Motor neuron (in vitro differentiated cells): ENCODE measurements at regions not wholly inside any gene's neighbourhood (a gene's known extent, or its start where the extent isn't known, plus 50 kb on each side); places are given as distances from the start of the nearest gene placed in this dataset.

Experiments
- ATAC-seq, 8 experiments: fragments of 200-7000 bp; cut with Tn5 transposase; replicated peaks in 6 of 8; 2 replicates each; pipeline ENCODE4 v1.8.0; 2021; ENCODE audit warnings: mild to moderate bottlenecking in 8 of 8, moderate library complexity in 8 of 8
- H3K27ac ChIP-seq, 2 donors: fragments of 250-450 bp; sonication (Bioruptor Pico); 2 replicates each; pipeline ENCODE4 v1.9.0; 2021; ENCODE audit warnings: antibody characterized with exemption in 2 of 2, mild to moderate bottlenecking in 2 of 2, moderate library complexity in 1 of 2
- H3K4me1 ChIP-seq, 2 donors: fragments of 250-450 bp; sonication (Bioruptor Pico); replicated peaks in 1 of 2; 2 replicates each; pipeline ENCODE4 v1.6.1; 2021; ENCODE audit warnings: antibody characterized with exemption in 2 of 2, mild to moderate bottlenecking in 2 of 2, moderate library complexity in 1 of 2
- H3K4me3 ChIP-seq, 5 donors: fragments of 250-450 bp; sonication (Bioruptor Pico); 2 replicates each; pipeline ENCODE4 v1.9.0; 2021; ENCODE audit warnings: antibody characterized with exemption in 5 of 5, mild to moderate bottlenecking in 5 of 5, moderate library complexity in 4 of 5
- WGBS, 10 experiments: fragments of 450-650 bp; shearing (Covaris generic); methylation state at CpG; one replicate each; pipeline ENCODE4 v1.0.0; 2022; 5-methylcytosine and 5-hydroxymethylcytosine counted together
- in situ Hi-C, 9 experiments: fragments of 400-800 bp; cut with MboI; loops; one replicate each; pipeline ENCODE4 v1.15.0; 2021; ENCODE audit warnings: low sequenced_read_pairs in 9 of 9, low pct_unique_long_range_greater_than_20kb in 2 of 9; ENCODE audit not compliant: unreplicated experiment in 9 of 9

DNA sequence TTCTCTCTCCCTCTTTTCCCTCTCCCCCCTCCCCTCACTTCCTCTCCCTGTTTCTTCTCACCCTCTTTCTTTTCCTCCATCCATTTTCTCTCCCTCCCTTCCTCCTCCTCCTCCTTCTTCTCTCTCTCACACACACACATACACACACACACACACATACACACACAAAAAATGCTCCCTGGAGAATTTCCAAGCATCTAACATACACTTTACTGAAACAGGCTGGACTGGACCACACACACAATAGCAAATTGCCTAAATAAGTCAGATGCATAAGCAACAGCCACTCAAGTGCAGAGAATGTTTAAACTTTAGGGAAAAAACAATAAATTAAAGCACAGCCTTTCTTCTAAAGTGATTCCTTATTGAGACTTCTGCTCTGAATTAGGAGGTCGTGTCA is 267.7 kb downstream of the FGFR2 start:
- in situ Hi-C loops: no loop called here
- H3K27ac ChIP-seq: no peak overlapping the region
- WGBS, 10 experiments: 0 to 71% (median 56%) methylated on average over 1 of the region's 1 CpG; no CpG with 5 or more reads in 5 of the 10 experiments
- no peaks in the 10 kb centered on the region for H3K4me1 ChIP-seq
- ATAC-seq: no peak
- no peak overlapping the region for H3K4me3 ChIP-seq

- peaks cover 3 to 5% of the 10 kb centered on the region in 2 donors for H3K4me1 ChIP-seq
- WGBS, 10 experiments: 0 to 100% (median 83%) methylated on average over 1 of the region's 1 CpG; no CpG with 5 or more reads in 1 of the 10 experiments
- no peak overlapping the region for H3K4me3 ChIP-seq
- in situ Hi-C loops: no loop called here
- H3K27ac ChIP-seq: no peak overlapping the region
- ATAC-seq: no peak
Measured at GRCh38 chr10:121332353-121332752, 265.9 kb downstream of the FGFR2 start.

DNA sequence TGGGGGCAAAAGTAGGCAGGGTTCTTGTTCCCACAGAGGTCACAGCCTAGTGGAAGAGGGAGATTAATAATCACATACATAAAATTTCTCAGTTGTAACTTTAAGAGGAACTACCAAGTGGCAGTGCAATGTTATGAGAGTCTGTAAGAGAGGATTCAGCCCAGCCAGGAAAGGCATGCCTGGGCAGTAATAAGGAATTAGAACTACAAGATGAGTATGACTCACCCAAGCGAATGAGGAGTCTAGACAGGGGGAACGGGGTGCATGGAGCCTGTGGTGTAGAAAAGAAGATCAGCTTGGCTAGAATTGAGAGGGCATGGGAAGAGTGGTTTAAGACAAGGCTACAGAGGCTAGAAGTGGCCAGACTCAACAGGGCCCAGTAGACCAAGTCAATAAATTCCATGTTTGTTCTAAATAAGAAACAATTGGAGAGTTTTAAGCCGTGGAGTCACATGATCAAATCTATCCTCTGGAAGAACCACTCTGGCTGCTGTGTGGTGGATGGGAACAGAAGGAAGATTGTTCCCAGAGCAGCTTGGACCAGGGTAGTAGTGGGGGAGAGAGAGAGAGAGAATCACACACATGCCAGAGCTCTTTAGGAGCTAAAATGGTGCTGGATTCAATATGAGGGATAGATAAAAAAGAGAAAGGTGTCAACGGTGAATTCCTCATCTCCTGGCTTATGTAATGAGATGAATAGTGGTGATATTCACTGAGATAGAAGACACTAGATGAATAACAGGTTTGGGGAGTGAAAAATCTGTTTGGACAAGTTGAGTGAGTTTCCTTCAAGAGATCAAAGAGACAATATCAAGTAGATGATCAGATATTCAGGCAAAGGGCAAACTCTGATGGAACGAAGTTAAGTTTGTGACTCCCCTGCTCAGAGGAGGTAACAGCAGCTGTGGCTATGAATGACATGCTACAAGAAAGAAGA is 265.1 kb downstream of the FGFR2 start:
- 7 to 91% (median 80%) methylated on average over 1 to 5 of the region's 5 CpGs for WGBS, 10 experiments
- Histone ChIP-seq H3K4me1 (peaks cover 5 to 9% of the 10 kb centered on the region in 2 donors), H3K27ac (no peak overlapping the region), H3K4me3 (no peak overlapping the region)
- ATAC-seq: peak in 1 of 8 experiments; percentile 23
- in situ Hi-C loops: no loop called here

DNA sequence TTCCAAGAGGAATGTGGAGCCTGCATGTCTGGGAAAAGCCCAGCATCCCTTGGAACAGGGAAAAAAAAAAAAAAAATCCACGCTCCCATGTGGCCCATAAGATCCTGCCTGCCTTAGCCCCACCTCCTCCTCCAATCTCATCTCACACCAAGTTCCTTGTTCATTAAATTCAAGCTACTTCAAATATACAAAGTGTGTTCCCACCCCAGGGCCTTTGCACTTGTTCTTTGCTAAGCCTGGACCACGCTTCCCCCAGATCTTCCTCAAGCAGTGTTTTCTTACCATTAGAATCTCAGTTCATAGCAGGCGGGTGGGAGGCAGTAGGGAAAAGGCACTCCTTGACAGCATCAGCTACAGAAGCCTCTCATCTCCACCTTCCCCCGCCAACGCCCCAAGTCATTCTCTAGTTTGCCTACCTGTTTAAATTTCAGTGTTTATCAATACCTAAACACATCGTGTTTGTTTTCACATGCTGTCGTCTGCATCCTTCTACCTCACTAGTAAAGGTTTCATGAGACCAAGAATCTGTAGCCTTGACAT is 262.8 kb downstream of the FGFR2 start:
- 18 to 100% (median 75%) methylated on average over 2 to 7 of the region's 7 CpGs; no CpG with 5 or more reads in 1 of the 10 experiments for WGBS, 10 experiments
- H3K4me1 ChIP-seq: peaks cover 28 to 31% of the 10 kb centered on the region in 2 donors
- in situ Hi-C loops: no loop called here
- H3K27ac ChIP-seq: no peak overlapping the region
- H3K4me3 ChIP-seq: no peak overlapping the region
- ATAC-seq: no peak

- in situ Hi-C loops: no loop called here
- WGBS, 10 experiments: 0 to 46% (median 32%) methylated on average over 1 to 5 of the region's 5 CpGs; no CpG with 5 or more reads in 1 of the 10 experiments
- ATAC-seq: peak in 3 of 8 experiments; percentile 30 to 80 (median 41)
- H3K27ac ChIP-seq: no peak overlapping the region
- peaks cover 38 to 40% of the 10 kb centered on the region in 2 donors for H3K4me1 ChIP-seq
- no peak overlapping the region for H3K4me3 ChIP-seq
Measured at GRCh38 chr10:121337427-121337826, 260.8 kb downstream of the FGFR2 start.

DNA sequence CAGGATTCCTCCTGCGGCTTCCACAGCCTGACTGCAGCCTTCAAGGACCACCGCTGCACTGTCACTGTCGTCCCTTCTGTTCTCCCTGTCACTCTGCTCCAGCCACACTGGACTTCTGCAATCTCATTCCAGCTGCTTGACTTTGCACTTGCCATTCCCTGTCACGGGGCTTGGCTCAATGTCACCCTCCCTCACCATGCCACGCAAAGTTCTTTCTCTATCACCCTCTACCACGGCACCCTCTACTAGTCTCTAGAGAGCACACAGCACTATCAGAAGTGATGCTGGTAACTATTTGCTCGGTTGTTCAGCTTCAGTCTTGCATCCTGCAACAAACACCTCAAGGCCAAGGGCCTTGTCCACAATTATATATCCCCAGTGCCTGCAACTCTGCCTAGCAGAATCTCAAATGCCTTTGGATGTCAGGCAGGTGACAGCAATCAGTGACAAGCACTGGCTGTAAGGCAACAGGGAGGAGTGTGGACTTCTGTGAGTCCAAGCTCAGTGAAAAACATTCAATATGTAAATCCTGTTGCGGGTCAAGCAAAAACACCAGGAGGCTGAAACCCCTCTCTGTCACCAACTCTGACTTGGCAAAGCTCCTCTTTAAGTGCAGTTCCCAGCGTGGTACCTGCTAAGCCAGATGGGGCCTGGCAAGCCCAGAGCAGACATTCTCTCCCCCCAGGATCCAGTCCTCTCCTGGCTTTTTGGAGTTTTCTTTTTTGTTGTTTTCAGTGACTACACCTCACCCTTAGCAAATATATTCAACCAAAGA is 259.9 kb downstream of the FGFR2 start:
- Histone ChIP-seq H3K4me1 (peaks cover 38 to 40% of the 10 kb centered on the region in 2 donors), H3K27ac (no peak overlapping the region), H3K4me3 (no peak overlapping the region)
- WGBS, 10 experiments: 20 to 90% (median 53%) methylated on average over 1 to 8 of the region's 9 CpGs; no CpG with 5 or more reads in 1 of the 10 experiments
- ATAC-seq: no peak
- in situ Hi-C loops: no loop called here

DNA sequence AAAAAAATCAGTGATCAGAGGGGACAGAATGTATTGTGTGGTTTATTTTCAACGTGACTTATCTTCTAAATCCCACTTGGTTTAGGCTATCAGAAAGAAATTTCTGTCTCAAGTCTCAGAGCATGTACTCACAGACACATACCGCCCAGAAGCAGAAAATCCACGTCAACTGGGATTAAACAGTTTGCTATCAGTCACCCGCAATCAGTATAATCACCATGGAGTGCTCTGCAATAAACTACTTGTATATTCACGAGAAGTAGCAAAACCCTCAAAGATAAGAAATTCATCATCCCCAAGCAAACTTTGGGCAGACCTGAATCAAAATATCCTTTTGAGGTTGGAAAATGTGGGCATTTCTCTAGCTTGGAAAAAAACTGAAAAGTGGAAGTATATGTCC is 259.1 kb downstream of the FGFR2 start:
- in situ Hi-C loops: no loop called here
- Histone ChIP-seq H3K4me1 (peaks cover 38 to 40% of the 10 kb centered on the region in 2 donors), H3K4me3 (no peak overlapping the region), H3K27ac (no peak overlapping the region)
- WGBS, 10 experiments: 11 to 93% (median 45%) methylated on average over 2 to 5 of the region's 5 CpGs; no CpG with 5 or more reads in 2 of the 10 experiments
- no peak for ATAC-seq

- ATAC-seq: peak in 5 of 8 experiments; percentile 58 to 82 (median 78)
- H3K4me1 ChIP-seq: peaks cover 38 to 40% of the 10 kb centered on the region in 2 donors
- H3K27ac ChIP-seq: peak overlapping the region; percentile 25 to 26
- 0 to 53% (median 2%) methylated on average over 1 to 7 of the region's 7 CpGs; no CpG with 5 or more reads in 1 of the 10 experiments for WGBS, 10 experiments
- H3K4me3 ChIP-seq: no peak overlapping the region
- in situ Hi-C loops: no loop called here
Measured at GRCh38 chr10:121340271-121340831, 257.9 kb downstream of the FGFR2 start.

GRCh38 chr10:121351540-121351939 is 246.7 kb downstream of the FGFR2 start:
- 46 to 93% (median 84%) methylated on average over 2 to 5 of the region's 5 CpGs; no CpG with 5 or more reads in 4 of the 10 experiments for WGBS, 10 experiments
- in situ Hi-C loops: no loop called here
- no peak for ATAC-seq
- no peaks in the 10 kb centered on the region for H3K4me1 ChIP-seq
- no peak overlapping the region for H3K4me3 ChIP-seq
- no peak overlapping the region for H3K27ac ChIP-seq

DNA sequence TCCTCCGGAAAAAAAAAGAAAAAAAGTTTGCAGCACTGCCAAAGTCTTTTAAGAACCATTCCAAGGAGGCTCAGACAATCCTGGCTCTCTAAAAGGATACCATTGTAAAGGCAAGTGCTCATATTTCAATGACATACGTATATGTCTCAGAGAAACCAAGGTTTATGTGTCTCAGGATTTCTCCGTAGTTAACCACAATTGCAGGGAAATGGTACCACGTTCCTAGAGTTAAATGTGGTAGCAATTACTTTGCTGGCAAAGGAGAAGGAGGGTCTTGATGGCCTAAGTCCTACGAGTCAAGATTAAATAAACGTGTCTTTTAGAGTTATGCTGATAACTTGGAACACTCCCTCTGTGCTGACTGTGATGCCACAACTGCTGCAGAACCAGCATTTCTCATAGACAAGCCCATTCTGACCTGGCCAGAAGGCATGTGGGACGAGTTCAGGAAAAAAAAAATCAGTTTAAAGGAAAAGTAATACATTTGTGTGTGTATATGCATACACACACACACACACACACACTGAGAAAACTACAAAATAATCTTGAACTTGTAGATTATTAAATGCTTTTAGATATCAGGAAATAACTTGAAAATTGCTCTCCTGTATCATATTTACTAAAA is 245.9 kb downstream of the FGFR2 start:
- H3K4me1 ChIP-seq: peaks cover 0 to under 1% of the 10 kb centered on the region in 2 donors
- WGBS, 10 experiments: 0 to 100% (median 84%) methylated on average over 1 to 7 of the region's 7 CpGs
- no peak for ATAC-seq
- in situ Hi-C loops: no loop called here
- no peak overlapping the region for H3K4me3 ChIP-seq
- H3K27ac ChIP-seq: no peak overlapping the region

DNA sequence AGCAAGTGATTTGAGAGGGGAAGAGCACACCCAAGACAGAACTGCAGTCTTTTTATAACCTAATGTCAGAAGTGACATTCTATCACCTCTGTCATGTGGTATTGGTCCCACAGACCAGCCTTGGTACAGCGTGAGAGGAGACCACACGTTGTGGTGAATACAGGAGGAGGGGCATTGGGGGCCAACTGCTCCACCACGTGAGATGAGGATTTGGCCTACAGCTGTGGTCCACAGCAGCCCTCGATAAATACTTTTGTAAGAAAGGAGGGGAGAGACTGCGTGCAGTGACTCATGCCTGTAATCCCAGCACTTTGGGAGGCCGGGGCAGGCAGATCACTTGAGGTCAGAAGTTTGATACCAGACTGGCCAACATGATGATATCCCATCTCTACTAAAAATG is 243.1 kb downstream of the FGFR2 start:
- no peak for ATAC-seq
- 4 to 88% (median 79%) methylated on average over 2 to 6 of the region's 6 CpGs; no CpG with 5 or more reads in 5 of the 10 experiments for WGBS, 10 experiments
- H3K4me1 ChIP-seq: peaks cover 0 to 11% of the 10 kb centered on the region in 2 donors
- in situ Hi-C loops: no loop called here
- H3K4me3 ChIP-seq: no peak overlapping the region
- no peak overlapping the region for H3K27ac ChIP-seq

GRCh38 chr10:121356183-121356582 is 242.1 kb downstream of the FGFR2 start:
- 0 to 100% (median 80%) methylated on average over 1 to 2 of the region's 2 CpGs; no CpG with 5 or more reads in 5 of the 10 experiments for WGBS, 10 experiments
- ATAC-seq: no peak
- no peak overlapping the region for H3K4me3 ChIP-seq
- no peak overlapping the region for H3K27ac ChIP-seq
- in situ Hi-C loops: no loop called here
- H3K4me1 ChIP-seq: peaks cover 0 to 11% of the 10 kb centered on the region in 2 donors
